ENCODE measurements at regions not wholly inside any gene's neighbourhood (a gene's known extent, or its start where the extent isn't known, plus 50 kb on each side); places are given as distances from the start of the nearest gene placed in this dataset.

DNA sequence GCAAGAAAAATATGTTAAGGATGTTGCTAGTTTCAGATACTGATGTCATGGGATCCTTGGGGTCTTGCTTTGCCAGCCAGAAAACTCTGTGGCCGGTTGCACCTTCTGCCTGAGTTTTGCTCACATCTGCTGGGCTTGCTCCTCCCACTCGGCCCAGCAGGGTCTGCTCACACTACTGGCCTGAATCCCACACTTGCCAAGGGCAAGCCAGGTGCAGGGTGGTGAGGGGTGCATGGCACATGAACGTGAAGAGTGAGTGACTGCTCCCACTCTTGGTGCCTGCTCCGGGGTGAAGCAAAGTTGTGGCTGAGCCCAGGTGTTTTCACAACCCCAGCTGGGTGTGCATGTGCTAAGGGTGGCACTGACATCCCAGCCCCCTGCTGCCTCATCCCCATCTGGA lies 83.1 kb upstream of the STARD4 start:
- no peaks in the 10 kb centered on the region for H3K4me1 Mint-ChIP-seq (ENCODE audit: unreplicated experiment)
- peaks cover 10% of the 10 kb centered on the region for H3K27me3 Mint-ChIP-seq
- TF ChIP-seq, protein P1, sequence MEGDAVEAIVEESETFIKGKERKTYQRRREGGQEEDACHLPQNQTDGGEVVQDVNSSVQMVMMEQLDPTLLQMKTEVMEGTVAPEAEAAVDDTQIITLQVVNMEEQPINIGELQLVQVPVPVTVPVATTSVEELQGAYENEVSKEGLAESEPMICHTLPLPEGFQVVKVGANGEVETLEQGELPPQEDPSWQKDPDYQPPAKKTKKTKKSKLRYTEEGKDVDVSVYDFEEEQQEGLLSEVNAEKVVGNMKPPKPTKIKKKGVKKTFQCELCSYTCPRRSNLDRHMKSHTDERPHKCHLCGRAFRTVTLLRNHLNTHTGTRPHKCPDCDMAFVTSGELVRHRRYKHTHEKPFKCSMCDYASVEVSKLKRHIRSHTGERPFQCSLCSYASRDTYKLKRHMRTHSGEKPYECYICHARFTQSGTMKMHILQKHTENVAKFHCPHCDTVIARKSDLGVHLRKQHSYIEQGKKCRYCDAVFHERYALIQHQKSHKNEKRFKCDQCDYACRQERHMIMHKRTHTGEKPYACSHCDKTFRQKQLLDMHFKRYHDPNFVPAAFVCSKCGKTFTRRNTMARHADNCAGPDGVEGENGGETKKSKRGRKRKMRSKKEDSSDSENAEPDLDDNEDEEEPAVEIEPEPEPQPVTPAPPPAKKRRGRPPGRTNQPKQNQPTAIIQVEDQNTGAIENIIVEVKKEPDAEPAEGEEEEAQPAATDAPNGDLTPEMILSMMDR (conservative IDR thresholded peaks at IDR 0.05): no peak
- H3K27ac Mint-ChIP-seq: no peak overlapping the region
- H3K36me3 Mint-ChIP-seq: no peaks in the 10 kb centered on the region
- H3K4me3 Mint-ChIP-seq: no peak overlapping the region
- no peaks in the 10 kb centered on the region for H3K9me3 Mint-ChIP-seq
- no peak for DNase-seq (ENCODE audit: extremely low spot score, unreplicated experiment)

DNA sequence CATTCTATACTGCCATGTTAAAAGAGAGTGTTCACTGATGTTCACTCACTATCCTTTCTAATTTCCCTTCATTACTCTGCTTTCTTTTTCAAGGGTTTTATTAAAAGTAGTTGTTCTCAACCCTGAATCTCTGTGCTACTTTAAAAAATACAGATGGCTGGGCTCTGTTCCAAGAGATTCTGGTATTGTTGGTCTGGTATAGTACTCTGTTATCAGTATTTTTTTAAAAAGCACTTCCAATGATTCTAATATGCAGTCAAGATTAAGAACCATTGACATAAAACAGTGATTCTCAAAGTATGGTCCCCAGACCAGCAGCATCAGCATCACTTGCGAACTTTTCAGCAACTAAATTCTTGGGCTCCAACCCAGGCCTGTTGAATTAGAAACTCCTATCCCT lies 77.0 kb upstream of the STARD4 start:
- no peaks in the 10 kb centered on the region for H3K9me3 Mint-ChIP-seq
- no peak overlapping the region for H3K27ac Mint-ChIP-seq
- no peaks in the 10 kb centered on the region for H3K36me3 Mint-ChIP-seq
- TF ChIP-seq, protein P1 (conservative IDR thresholded peaks at IDR 0.05): no peak
- H3K4me3 Mint-ChIP-seq: no peak overlapping the region
- H3K27me3 Mint-ChIP-seq: peaks cover 11% of the 10 kb centered on the region
- no peak for DNase-seq (ENCODE audit: extremely low spot score, unreplicated experiment)
- peaks cover 4% of the 10 kb centered on the region for H3K4me1 Mint-ChIP-seq (ENCODE audit: unreplicated experiment)

DNA sequence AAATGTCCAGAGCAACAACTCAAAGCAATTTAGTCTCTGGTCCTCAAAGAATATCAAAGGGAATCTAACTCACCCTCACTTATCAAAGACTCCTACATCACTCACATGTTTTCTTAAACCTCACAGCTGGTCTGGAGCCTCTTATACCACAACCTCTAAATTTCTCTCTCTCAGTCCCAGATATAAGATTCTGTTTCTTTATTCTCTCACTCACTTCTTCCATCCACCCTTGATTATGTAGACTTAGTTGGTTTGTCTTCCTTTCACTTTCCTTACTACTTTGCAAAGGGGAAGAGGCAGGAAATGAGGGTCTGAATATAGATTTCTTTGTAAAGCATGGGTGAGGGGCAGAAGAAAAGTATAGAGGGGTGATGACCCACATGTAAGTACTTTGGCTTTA lies 75.4 kb upstream of the STARD4 start:
- TF ChIP-seq, protein P1 (conservative IDR thresholded peaks at IDR 0.05): no peak

DNA sequence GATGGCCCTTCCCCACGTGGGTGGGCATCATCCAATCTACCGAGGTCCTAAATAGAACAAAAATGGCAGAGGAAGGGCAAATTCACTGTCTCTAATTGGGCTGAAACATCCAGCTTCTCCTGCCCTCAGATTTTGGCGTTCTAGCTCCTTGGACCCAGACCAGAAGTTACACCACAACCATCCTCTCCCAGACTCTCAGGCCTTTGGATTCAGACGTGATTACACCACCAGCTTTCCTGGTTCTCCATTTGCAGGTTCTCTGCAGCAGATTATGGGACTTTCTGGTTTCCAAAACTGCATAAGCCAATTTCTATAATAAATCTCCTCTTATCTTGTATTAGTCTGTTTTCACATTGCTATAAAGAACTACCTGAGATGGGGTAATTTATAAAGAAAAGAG lies 73.6 kb upstream of the STARD4 start:
- H3K27ac Mint-ChIP-seq: no peak overlapping the region
- DNase-seq (ENCODE audit: extremely low spot score, unreplicated experiment): no peak
- TF ChIP-seq, protein P1 (conservative IDR thresholded peaks at IDR 0.05): no peak
- H3K9me3 Mint-ChIP-seq: no peaks in the 10 kb centered on the region
- no peak overlapping the region for H3K4me3 Mint-ChIP-seq
- H3K27me3 Mint-ChIP-seq: peaks cover 8% of the 10 kb centered on the region
- H3K36me3 Mint-ChIP-seq: no peaks in the 10 kb centered on the region
- H3K4me1 Mint-ChIP-seq (ENCODE audit: unreplicated experiment): peaks cover 8% of the 10 kb centered on the region

More for the DNA sequence above, 75.4 kb upstream of the STARD4 start:
- H3K4me3 Mint-ChIP-seq: no peak overlapping the region
- no peaks in the 10 kb centered on the region for H3K9me3 Mint-ChIP-seq
- peaks cover 8% of the 10 kb centered on the region for H3K27me3 Mint-ChIP-seq
- DNase-seq (ENCODE audit: extremely low spot score, unreplicated experiment): no peak
- H3K4me1 Mint-ChIP-seq (ENCODE audit: unreplicated experiment): peaks cover 8% of the 10 kb centered on the region
- H3K36me3 Mint-ChIP-seq: no peaks in the 10 kb centered on the region
- H3K27ac Mint-ChIP-seq: no peak overlapping the region

DNA sequence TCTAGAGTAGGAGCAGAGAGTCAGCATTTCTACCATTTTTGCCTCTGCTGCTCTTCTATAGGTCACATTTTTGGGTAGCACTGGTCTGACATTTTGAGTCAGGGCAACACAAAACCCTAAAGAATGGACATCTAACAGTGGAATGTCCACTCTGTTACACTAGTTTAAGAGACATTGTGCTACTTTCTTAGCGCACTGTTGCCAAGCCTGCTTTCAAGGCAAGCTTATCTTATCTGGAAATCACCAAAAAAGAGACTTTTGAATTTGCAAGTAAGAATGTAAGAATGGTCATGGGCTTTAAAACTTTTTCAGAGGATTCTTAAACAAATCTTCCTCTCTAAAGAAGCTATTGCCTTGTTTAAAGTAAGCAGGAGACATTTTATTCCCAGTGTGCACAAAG lies 73.0 kb upstream of the STARD4 start:
- TF ChIP-seq, protein P1 (conservative IDR thresholded peaks at IDR 0.05): no peak
- Mint-ChIP-seq H3K4me1 (ENCODE audit: unreplicated experiment) (peaks cover 8% of the 10 kb centered on the region), H3K27me3 (peaks cover 8% of the 10 kb centered on the region), H3K4me3 (no peak overlapping the region), H3K9me3 (no peaks in the 10 kb centered on the region), H3K36me3 (no peaks in the 10 kb centered on the region), H3K27ac (no peak overlapping the region)
- DNase-seq (ENCODE audit: extremely low spot score, unreplicated experiment): no peak

DNA sequence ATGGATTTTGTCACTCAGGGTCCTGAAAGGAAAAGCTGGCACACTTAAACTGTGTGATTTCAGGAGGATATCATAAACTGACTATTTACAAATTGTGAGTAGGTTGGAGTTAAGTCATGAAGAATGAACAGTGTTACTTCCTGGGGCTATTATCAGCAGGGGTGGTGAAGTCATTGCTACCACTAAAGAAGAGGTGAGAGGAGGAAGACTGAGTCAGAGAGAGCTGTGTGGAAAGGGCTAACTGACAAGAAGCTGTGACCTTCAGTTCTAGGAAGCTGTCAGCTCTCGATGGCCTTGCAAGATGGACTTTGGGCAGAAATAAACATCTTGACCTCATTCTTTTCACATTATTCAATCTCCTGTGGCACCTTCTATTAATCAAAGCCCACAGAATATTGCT lies 72.3 kb upstream of the STARD4 start:
- Mint-ChIP-seq H3K27ac (no peak overlapping the region), H3K4me3 (no peak overlapping the region), H3K9me3 (no peaks in the 10 kb centered on the region), H3K4me1 (ENCODE audit: unreplicated experiment) (peaks cover 8% of the 10 kb centered on the region), H3K27me3 (peaks cover 8% of the 10 kb centered on the region), H3K36me3 (no peaks in the 10 kb centered on the region)
- DNase-seq (ENCODE audit: extremely low spot score, unreplicated experiment): no peak
- TF ChIP-seq, protein P1 (conservative IDR thresholded peaks at IDR 0.05): no peak

Measured in type B pancreatic cell (in vitro differentiated cells).